DOHH2 (cell line): ENCODE measurements at regions not wholly inside any gene's neighbourhood (a gene's known extent, or its start where the extent isn't known, plus 50 kb on each side); places are given as distances from the start of the nearest gene placed in this dataset.

Source experiments
- CTCF ChIP-seq: fragments of 200-600 bp; sonication (generic); IDR thresholded peaks from one replicate; pipeline ENCODE4 v1.5.1; 2014; ENCODE audit warnings: antibody characterized with exemption, mild to moderate bottlenecking, low read depth, low read length; ENCODE audit not compliant: poor library complexity, severe bottlenecking
- EZH2phosphoT487 ChIP-seq: fragments of 200-600 bp; sonication (generic); IDR thresholded peaks from 2 replicates; pipeline ENCODE4 v1.6.1; 2017; ENCODE audit warnings: borderline replicate concordance, mild to moderate bottlenecking, antibody characterized with exemption, low read length, moderate library complexity, mixed read lengths

- TF ChIP-seq CTCF (no peak), EZH2phosphoT487 (no peak)
Measured at GRCh38 chr11:15535414-15535813, 420.7 kb downstream of the INSC start.
